ENCODE measurements at regions not wholly inside any gene's neighbourhood (a gene's known extent, or its start where the extent isn't known, plus 50 kb on each side); places are given as distances from the start of the nearest gene placed in this dataset.

- TF ChIP-seq CTCF (IDR thresholded peaks at IDR 0.05; ENCODE audit: low read depth, low read length) (no peak), POLR2A (IDR thresholded peaks at IDR 0.05; ENCODE audit: extremely low read depth, insufficient read length) (no peak), MYC (IDR thresholded peaks at IDR 0.05; ENCODE audit: low read depth, low read length) (no peak)
Measured at GRCh38 chr10:131444286-131444685, 132.8 kb upstream of the TCERG1L start.

All from NB4 (cell line).